HUES64 (cell line): ENCODE measurements at regions not wholly inside any gene's neighbourhood (a gene's known extent, or its start where the extent isn't known, plus 50 kb on each side); places are given as distances from the start of the nearest gene placed in this dataset.
"Not testable (repeated sequence)": the region's sequence is repeated elsewhere in the genome, so short reads cannot be mapped to it uniquely, and the experiment has no call there.

ENCODE experiments used
- H3K27ac ChIP-seq: 2 replicates; pipeline ENCODE4 v1.7.0; 2013; ENCODE audit warnings: low read depth, low read length, inconsistent platforms
- H3K27me3 ChIP-seq: 2 replicates; pipeline ENCODE4 v1.6.1; 2013; ENCODE audit warnings: mild to moderate bottlenecking, low read length; ENCODE audit not compliant: insufficient read depth
- H3K36me3 ChIP-seq: 2 replicates; pipeline ENCODE4 v1.6.1; 2013; ENCODE audit warnings: mild to moderate bottlenecking, low read length; ENCODE audit not compliant: insufficient read depth
- H3K4me1 ChIP-seq: 2 replicates; pipeline ENCODE4 v1.6.1; 2013; ENCODE audit warnings: mild to moderate bottlenecking, low read length, moderate library complexity; ENCODE audit not compliant: insufficient read depth
- H3K4me3 ChIP-seq: 2 replicates; pipeline ENCODE4 v1.5.1; 2013; ENCODE audit warnings: mild to moderate bottlenecking, low read length, moderate library complexity
- H3K9ac ChIP-seq: 2 replicates; pipeline ENCODE4 v1.6.1; 2013; ENCODE audit warnings: mild to moderate bottlenecking, low read depth, low read length
- H3K9me3 ChIP-seq: 2 replicates; pipeline ENCODE4 v1.6.1; 2013; ENCODE audit warnings: low read depth, low read length; ENCODE audit not compliant: insufficient read depth
- WGBS: fragments of 150-250, 120-280 bp; methylation state at CpG from one replicate; pipeline ENCODE4 v1.1.7; 2013; ENCODE audit warnings: missing lambda C conversion rate; 5-methylcytosine and 5-hydroxymethylcytosine counted together

DNA sequence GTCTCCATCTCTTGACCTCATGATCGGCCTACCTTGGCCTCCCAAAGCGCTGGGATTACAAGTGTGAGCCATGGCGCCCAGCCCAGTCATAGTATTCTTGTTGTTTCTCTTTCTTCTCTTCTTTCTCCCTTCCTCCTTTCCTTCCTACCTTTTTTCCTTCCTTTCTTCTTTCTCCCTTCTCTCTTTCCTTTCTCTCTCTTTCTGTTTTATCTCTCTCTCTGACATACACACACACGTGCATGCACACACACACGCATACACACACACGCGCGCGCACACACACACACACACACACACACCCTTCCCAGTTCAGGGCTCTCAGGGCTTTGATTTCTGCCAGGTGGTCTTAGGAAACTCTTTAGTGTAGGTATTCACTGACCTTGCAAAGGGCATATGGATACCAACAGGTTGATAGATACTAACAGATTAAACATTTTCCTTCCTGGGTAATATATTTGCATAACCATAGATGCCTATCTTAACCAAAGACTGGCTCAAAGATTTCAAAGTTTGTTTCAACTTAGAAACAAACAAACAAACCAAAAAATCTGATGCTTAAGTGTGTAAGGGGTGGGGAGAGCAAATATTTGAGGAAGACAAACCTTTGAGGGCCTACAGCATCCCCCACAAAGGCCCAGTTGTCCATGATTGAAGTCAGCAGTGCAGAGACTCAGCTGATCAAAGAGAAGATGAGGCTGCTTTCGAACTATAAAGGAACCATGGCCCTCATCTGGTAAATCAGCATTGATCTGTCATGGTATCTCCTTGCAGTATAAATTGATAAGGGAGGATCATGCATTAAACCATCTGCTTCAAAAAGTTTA is 288.2 kb upstream of the SEMA6A start:
- Histone ChIP-seq H3K9me3 (no peaks in the 10 kb centered on the region), H3K9ac (peak overlapping the region; percentile 59; the same call in 1 of the 2 replicates), H3K4me3 (no peak overlapping the region), H3K27me3 (no peaks in the 10 kb centered on the region), H3K4me1 (peaks cover 52% of the 10 kb centered on the region), H3K27ac (peak overlapping the region; percentile 98), H3K36me3 (no peaks in the 10 kb centered on the region)
- WGBS, result 85% methylated on average over 10 of the region's 10 CpGs

DNA sequence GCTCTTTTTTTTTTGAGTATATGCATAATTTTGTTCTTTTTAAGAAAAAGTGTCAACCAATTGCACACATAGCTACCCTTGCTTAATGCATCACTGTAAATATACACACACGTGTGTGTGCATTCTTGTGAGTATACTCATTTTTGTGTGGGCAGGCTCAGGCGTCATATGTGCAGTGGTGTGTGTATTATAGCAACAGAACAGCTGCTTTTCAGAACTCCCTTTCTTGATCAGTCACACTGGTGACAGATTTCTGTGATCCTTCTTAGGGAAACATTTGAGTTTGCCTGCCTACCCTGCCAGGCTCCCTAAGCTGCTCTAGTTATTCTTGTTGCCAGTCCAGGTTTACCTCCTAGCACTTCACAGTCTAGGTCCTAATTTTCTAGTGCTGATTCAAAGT is 287.0 kb upstream of the SEMA6A start:
- H3K36me3 ChIP-seq, result no peaks in the 10 kb centered on the region
- no peaks in the 10 kb centered on the region for H3K27me3 ChIP-seq
- H3K4me3 ChIP-seq, result no peak overlapping the region
- H3K9me3 ChIP-seq, result no peaks in the 10 kb centered on the region
- WGBS, result 100% methylated on average over 2 of the region's 2 CpGs
- no peak overlapping the region for H3K27ac ChIP-seq
- H3K9ac ChIP-seq, result no peak overlapping the region
- peaks cover 56% of the 10 kb centered on the region for H3K4me1 ChIP-seq

DNA sequence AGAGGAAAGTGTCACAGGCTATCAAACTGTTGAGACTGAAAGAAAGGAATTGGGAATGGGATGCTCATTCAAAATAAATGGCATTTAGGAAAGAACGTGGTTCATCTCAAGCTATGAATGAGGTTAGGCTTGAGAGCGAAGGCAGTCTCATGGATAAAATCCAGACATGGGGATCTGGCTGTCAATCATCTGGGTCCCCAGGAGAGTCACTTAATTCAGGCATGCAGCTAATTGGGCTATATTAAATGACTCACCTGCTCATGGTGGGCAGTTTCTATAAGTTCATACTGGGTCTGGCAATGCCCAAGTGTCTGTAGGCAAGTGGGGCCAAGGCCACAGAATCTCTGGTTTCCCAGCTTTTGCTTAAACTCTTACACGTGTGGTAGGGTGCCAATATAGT is 286.5 kb upstream of the SEMA6A start:
- no peak overlapping the region for H3K4me3 ChIP-seq
- H3K9me3 ChIP-seq, result no peaks in the 10 kb centered on the region
- H3K27ac ChIP-seq, result no peak overlapping the region
- WGBS, result 90% methylated on average over 3 of the region's 3 CpGs
- no peaks in the 10 kb centered on the region for H3K27me3 ChIP-seq
- no peak overlapping the region for H3K9ac ChIP-seq
- no peaks in the 10 kb centered on the region for H3K36me3 ChIP-seq
- H3K4me1 ChIP-seq, result peaks cover 56% of the 10 kb centered on the region

DNA sequence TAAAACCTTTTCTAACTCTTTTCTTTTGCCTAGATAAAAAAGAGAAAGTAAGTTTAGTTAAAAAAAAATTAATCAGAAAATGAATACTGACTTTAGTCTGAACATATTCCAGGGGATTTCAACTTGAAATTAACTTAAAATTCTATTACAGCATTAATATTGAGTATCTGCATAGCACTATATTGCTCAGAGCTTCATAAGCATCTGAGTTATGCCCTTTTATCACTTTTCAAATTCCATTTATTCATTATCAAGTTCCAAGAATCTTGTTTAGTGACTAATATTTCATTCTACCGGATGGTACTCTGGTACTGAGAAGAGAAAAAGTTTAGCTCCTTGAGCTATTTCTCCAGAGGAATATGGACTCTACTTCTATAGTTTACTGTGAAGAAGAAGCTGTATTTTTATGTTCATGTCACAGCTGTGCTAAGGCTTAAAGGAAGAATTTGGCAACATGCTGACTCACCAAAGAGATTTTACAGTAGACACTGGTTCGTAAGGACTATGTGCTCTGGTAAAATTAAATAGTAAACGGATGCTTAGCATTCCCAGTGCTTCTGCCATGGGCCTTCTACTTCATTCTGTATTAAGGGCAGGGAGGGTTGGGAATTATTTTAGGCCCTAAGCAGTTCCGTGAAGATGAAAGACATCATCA is 285.2 kb upstream of the SEMA6A start:
- whole genome bisulfite sequencing, result 97% methylated on average over 3 of the region's 4 CpGs
- Histone ChIP-seq H3K9me3 (no peaks in the 10 kb centered on the region), H3K4me1 (peaks cover 53% of the 10 kb centered on the region), H3K27ac (no peak overlapping the region), H3K9ac (no peak overlapping the region), H3K27me3 (no peaks in the 10 kb centered on the region), H3K36me3 (no peaks in the 10 kb centered on the region), H3K4me3 (no peak overlapping the region)

DNA sequence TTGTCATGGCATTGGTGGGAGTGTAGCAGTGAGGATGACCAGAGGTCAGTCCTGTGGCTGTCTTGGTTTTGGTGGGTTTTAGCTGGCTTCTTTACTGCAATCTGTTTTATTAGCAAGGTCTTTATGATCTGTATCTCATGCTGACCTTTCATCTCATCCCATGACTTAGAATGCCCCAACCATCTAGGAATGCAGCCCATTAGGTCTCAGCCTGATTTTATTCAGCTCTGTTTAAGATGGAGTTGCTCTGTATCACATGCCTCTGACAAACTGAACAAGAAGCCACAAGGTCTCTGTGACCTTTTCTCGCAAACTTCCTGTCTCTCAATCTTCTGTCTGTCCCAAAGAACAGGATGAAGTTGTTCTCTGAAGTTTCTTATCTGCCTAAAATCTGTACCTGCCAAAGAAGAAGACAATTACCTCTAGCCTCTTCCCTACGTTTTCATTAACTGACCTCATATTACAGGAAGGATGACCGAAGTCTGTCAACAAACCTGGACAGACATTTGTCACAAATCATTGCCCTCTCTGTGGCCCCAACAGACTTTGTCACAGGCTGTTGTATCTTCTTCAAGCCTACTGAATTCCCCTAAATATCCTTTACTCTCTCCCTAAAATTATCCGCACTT is 284.2 kb upstream of the SEMA6A start:
- Histone ChIP-seq H3K27ac (no peak overlapping the region), H3K4me3 (no peak overlapping the region), H3K27me3 (no peaks in the 10 kb centered on the region), H3K36me3 (no peaks in the 10 kb centered on the region), H3K9me3 (no peaks in the 10 kb centered on the region), H3K9ac (no peak overlapping the region), H3K4me1 (peaks cover 53% of the 10 kb centered on the region)
- WGBS, result 84% methylated on average over 4 of the region's 4 CpGs

DNA sequence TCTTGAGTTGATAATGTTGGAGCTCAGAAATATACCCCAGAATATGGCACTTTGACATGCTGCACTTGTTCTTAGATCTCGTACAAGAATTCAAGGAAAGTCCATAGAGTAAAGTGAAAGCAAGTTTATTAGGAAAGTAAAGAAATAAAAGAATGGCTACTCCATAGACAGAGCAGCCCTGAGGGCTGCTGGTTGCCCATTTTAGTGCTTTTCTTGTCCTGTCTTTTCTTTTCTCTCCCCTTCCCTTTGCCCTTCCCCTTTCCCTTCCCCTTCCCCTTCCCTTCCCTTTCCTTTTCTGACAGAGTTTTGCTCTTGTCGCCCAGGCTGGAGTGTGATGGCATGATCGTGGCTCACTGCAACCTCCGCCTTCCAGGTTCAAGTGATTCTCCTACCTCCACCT is 283.4 kb upstream of the SEMA6A start:
- not testable (repeated sequence) for H3K9me3 ChIP-seq, H3K9ac ChIP-seq, H3K4me3 ChIP-seq, H3K27me3 ChIP-seq, H3K27ac ChIP-seq, H3K36me3 ChIP-seq
- H3K4me1 ChIP-seq, result peaks cover 45% of the 10 kb centered on the region
- 88% methylated on average over 4 of the region's 4 CpGs for WGBS

DNA sequence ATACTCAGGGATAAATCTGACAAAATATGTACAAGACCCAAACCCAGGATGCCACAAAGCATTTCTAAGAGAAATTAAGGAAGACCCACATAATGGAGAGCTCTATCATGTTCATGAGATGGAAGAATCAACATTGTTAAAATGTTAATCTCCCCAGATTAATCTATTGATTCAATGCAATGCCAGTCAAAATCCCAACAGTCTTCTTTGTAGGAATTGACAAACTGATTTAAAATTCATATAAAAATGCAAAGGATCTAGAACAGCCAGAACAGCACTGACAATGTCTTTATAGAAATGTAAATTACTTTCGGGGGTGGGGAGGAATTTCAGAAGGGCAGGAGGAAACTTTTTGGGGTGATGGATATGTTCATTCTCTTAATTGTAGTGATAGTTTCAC is 281.6 kb upstream of the SEMA6A start:
- no peak overlapping the region for H3K27ac ChIP-seq
- peaks cover 40% of the 10 kb centered on the region for H3K4me1 ChIP-seq
- no peaks in the 10 kb centered on the region for H3K9me3 ChIP-seq
- 0% methylated on average over 1 of the region's 1 CpG for WGBS
- no peaks in the 10 kb centered on the region for H3K27me3 ChIP-seq
- no peak overlapping the region for H3K9ac ChIP-seq
- no peaks in the 10 kb centered on the region for H3K36me3 ChIP-seq
- no peak overlapping the region for H3K4me3 ChIP-seq

DNA sequence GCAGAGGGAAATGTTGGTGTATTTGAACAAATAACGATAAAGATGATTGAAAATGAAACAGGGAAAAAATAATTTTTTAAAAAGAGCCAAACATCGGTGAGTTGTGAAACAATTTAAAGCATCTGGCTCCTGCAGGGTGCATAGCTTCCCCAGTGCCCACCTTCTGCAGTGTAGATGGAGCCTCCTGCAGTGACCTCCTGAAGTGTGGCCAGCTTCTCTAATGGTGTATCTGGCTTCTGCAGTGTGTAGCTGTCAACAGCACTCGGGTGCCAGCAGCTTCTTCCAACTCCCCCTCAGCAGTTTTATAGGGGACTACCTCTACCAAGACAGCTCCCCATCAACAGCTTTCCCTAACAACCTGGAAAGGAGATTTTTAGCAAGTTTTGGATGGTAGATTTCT is 279.4 kb upstream of the SEMA6A start:
- Histone ChIP-seq H3K27ac (no peak overlapping the region), H3K9ac (no peak overlapping the region), H3K9me3 (no peaks in the 10 kb centered on the region), H3K4me1 (peaks cover 37% of the 10 kb centered on the region), H3K27me3 (no peaks in the 10 kb centered on the region), H3K36me3 (no peaks in the 10 kb centered on the region), H3K4me3 (no peak overlapping the region)
- 57% methylated on average over 3 of the region's 3 CpGs for WGBS

DNA sequence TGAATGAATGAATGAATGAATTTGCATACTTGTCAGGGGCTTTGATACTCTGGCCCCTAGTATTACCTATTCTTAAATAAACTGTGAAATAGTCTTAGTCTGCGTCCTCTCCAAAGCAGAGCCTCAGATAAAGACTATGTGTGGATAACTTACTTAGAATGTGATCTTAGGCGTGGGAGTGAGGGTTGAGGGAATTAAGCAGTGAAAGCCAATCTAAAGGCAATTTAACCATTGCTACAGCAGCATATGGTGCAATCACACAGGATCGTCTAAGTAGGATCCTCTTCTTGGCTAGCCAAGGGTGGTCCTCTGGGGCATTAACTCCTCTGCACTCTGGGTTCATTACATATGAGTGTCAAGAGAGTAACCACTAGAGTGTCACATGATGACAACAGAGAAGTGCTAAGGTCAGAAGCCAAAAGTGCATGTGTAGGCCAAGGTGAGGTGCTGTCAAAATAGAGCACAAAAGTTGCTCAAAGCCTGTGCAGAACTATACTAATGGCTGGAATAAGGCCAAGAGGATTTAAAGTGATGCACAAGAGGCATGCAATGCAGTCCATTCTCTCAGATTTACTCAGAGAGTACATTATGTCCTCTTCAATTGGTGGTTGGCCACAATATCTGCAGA is 274.4 kb upstream of the SEMA6A start:
- no peak overlapping the region for H3K4me3 ChIP-seq
- no peaks in the 10 kb centered on the region for H3K27me3 ChIP-seq
- 90% methylated on average over 3 of the region's 3 CpGs for WGBS
- no peak overlapping the region for H3K27ac ChIP-seq
- no peaks in the 10 kb centered on the region for H3K9me3 ChIP-seq
- peaks cover 3% of the 10 kb centered on the region; the same call in 1 of the 2 replicates for H3K4me1 ChIP-seq
- H3K9ac ChIP-seq, result no peak overlapping the region
- H3K36me3 ChIP-seq, result no peaks in the 10 kb centered on the region

DNA sequence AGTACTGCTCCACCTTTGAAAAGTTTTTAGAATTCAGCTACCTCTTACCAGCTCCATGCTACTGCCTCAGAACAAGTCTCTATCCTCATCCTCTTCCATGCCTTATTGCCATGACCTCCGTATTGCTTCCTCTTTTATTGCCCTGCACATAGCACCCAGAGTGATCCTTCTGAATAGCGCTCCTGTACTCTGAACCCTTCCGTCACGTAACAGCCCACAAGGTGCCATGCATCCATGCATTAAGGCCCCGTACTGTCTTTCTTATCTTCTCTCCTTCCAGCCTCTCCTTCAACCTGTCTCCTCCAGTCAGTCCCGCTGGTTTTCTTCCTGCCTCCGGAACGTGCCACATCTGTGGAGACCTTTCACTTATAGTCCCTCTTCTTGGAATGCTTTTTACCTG is 273.3 kb upstream of the SEMA6A start:
- Histone ChIP-seq H3K4me3 (no peak overlapping the region), H3K27ac (no peak overlapping the region), H3K9me3 (no peaks in the 10 kb centered on the region), H3K27me3 (no peaks in the 10 kb centered on the region), H3K4me1 (no peaks in the 10 kb centered on the region), H3K36me3 (no peaks in the 10 kb centered on the region), H3K9ac (no peak overlapping the region)
- 94% methylated on average over 8 of the region's 8 CpGs for WGBS

DNA sequence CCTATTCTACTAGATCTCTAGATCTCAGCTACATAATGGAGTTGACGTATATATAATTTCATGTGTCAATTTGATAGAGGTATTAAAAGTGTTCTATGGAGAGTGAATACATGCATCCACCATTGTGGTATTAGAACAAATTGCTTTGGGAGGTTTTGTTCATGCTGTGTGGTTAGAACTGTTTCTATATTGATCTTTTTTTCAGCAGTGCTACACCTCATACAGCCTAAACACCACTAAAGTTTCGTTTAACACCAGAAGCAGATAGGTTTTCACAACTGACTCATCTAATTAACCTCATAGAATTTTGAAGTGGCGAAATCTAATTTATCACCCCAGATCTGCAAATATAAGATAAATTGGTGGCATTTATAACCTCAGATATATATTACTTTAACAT is 269.4 kb upstream of the SEMA6A start:
- Histone ChIP-seq H3K4me1 (no peaks in the 10 kb centered on the region), H3K27ac (no peak overlapping the region), H3K9ac (no peak overlapping the region), H3K4me3 (no peak overlapping the region), H3K36me3 (no peaks in the 10 kb centered on the region), H3K27me3 (no peaks in the 10 kb centered on the region), H3K9me3 (no peaks in the 10 kb centered on the region)
- WGBS, result 100% methylated on average over 3 of the region's 3 CpGs
